Right atrium auricular region (tissue), 2 donors: ENCODE measurements at regions not wholly inside any gene's neighbourhood (a gene's known extent, or its start where the extent isn't known, plus 50 kb on each side); places are given as distances from the start of the nearest gene placed in this dataset.

Source experiments
- DNase-seq: peaks from one replicate; pipeline ENCODE4 v3.0.0-alpha.2; 2019; ENCODE audit warnings: low spot score
- H3K27ac ChIP-seq, 2 donors: fragments of 200-600 bp; sonication (generic); 1 replicate in 1 of 2; 2 replicates in 1 of 2; pipeline ENCODE4 v1.5.1; 2016 to 2019
- H3K27me3 ChIP-seq, 2 donors: fragments of 200-600 bp; sonication (generic); one replicate each; pipeline versions ENCODE4 v1.5.1 to v1.6.0; 2017 to 2019
- H3K36me3 ChIP-seq: fragments of 200-600 bp; sonication (generic); one replicate; pipeline ENCODE4 v1.5.1; 2016
- H3K4me1 ChIP-seq, 2 donors: fragments of 200-600 bp; sonication (generic); one replicate each; pipeline versions ENCODE4 v1.5.1 to v1.6.0; 2017 to 2019
- H3K4me3 ChIP-seq, 2 donors: fragments of 200-600 bp; sonication (generic); 1 replicate in 1 of 2; 2 replicates in 1 of 2; pipeline ENCODE4 v1.5.1; 2017 to 2019; ENCODE audit warnings: mild to moderate bottlenecking in 1 of 2, moderate library complexity in 1 of 2
- H3K9me3 ChIP-seq, 2 donors: fragments of 200-600 bp; sonication (generic); one replicate each; pipeline ENCODE4 v1.5.1; 2019
- TF ChIP-seq, protein P1 (sequence below), 2 donors: fragments of 200-600 bp; sonication (generic); IDR thresholded peaks; one replicate each; pipeline ENCODE4 v1.5.1; 2019; ENCODE audit warnings: antibody characterized with exemption in 2 of 2

GRCh38 chr3:87425056-87425455 is 148.7 kb upstream of the POU1F1 start:
- no peak overlapping the region for H3K27ac ChIP-seq
- TF ChIP-seq, protein P1, sequence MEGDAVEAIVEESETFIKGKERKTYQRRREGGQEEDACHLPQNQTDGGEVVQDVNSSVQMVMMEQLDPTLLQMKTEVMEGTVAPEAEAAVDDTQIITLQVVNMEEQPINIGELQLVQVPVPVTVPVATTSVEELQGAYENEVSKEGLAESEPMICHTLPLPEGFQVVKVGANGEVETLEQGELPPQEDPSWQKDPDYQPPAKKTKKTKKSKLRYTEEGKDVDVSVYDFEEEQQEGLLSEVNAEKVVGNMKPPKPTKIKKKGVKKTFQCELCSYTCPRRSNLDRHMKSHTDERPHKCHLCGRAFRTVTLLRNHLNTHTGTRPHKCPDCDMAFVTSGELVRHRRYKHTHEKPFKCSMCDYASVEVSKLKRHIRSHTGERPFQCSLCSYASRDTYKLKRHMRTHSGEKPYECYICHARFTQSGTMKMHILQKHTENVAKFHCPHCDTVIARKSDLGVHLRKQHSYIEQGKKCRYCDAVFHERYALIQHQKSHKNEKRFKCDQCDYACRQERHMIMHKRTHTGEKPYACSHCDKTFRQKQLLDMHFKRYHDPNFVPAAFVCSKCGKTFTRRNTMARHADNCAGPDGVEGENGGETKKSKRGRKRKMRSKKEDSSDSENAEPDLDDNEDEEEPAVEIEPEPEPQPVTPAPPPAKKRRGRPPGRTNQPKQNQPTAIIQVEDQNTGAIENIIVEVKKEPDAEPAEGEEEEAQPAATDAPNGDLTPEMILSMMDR (IDR thresholded peaks at IDR 0.05), result no peak
- no peaks in the 10 kb centered on the region for H3K36me3 ChIP-seq
- no peak overlapping the region for H3K4me3 ChIP-seq
- H3K27me3 ChIP-seq, result no peaks in the 10 kb centered on the region
- no peak for DNase-seq
- H3K4me1 ChIP-seq, result no peaks in the 10 kb centered on the region
- H3K9me3 ChIP-seq, result peaks cover 0 to 5% of the 10 kb centered on the region in 2 donors

- H3K36me3 ChIP-seq, result no peaks in the 10 kb centered on the region
- H3K4me3 ChIP-seq, result no peak overlapping the region
- TF ChIP-seq, protein P1 (IDR thresholded peaks at IDR 0.05), result no peak
- DNase-seq, result no peak
- no peaks in the 10 kb centered on the region for H3K4me1 ChIP-seq
- no peaks in the 10 kb centered on the region for H3K27me3 ChIP-seq
- H3K27ac ChIP-seq, result no peak overlapping the region
- H3K9me3 ChIP-seq, result peaks cover 0 to 5% of the 10 kb centered on the region in 2 donors
These were observed 147.0 kb upstream of the POU1F1 start for GRCh38 chr3:87423336-87423735.

GRCh38 chr3:87422333-87422732 is 145.9 kb upstream of the POU1F1 start:
- DNase-seq, result no peak
- Histone ChIP-seq H3K4me3 (no peak overlapping the region), H3K9me3 (no peaks in the 10 kb centered on the region), H3K27ac (no peak overlapping the region), H3K27me3 (no peaks in the 10 kb centered on the region), H3K36me3 (no peaks in the 10 kb centered on the region), H3K4me1 (no peaks in the 10 kb centered on the region)
- TF ChIP-seq, protein P1 (IDR thresholded peaks at IDR 0.05), result no peak

- TF ChIP-seq, protein P1 (IDR thresholded peaks at IDR 0.05), result no peak
- no peaks in the 10 kb centered on the region for H3K4me1 ChIP-seq
- H3K4me3 ChIP-seq, result no peak overlapping the region
- no peak overlapping the region for H3K27ac ChIP-seq
- DNase-seq, result no peak
- no peaks in the 10 kb centered on the region for H3K36me3 ChIP-seq
- H3K9me3 ChIP-seq, result no peaks in the 10 kb centered on the region
- no peaks in the 10 kb centered on the region for H3K27me3 ChIP-seq
These were observed 143.8 kb upstream of the POU1F1 start for GRCh38 chr3:87420171-87420570.

DNA sequence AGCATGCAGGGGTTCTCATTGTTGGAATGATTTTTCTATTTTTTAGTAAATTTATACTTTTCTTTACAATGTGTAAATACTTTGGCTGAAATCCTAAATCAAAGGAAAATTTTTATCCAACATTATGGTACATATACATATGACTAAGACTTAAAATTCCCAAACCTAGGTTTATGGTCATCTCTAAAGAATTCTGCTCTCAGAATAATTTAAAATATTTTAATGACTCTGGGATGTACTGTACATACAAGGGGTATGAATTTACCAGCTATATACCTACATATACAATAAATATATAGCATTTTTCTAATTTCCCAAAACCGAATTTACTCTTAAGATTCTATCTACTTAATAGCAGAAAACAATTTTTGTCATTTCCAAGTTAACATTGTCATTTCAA is 137.9 kb upstream of the POU1F1 start:
- no peaks in the 10 kb centered on the region for H3K4me1 ChIP-seq
- H3K4me3 ChIP-seq, result no peak overlapping the region
- no peak overlapping the region for H3K27ac ChIP-seq
- no peaks in the 10 kb centered on the region for H3K9me3 ChIP-seq
- no peaks in the 10 kb centered on the region for H3K27me3 ChIP-seq
- TF ChIP-seq, protein P1 (IDR thresholded peaks at IDR 0.05), result no peak
- DNase-seq, result no peak
- H3K36me3 ChIP-seq, result no peaks in the 10 kb centered on the region

DNA sequence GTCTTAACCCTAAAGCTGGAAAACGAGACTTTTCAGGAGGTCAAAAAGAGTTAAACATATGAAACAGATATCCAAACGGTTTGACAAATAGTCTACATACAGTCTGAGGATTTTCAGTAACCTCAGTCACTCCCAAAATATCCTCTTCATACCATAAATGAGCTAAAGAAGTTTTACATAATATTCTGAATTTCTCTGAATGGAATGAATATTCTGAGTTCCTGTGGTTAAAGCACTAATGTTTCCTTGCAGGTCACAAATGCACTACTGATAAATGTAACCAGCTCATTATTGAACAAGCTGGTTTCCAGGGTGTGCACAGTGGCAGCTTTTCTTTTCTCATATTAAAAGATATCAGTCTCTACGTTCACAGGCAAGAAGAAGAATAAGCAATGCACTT is 137.4 kb upstream of the POU1F1 start:
- no peaks in the 10 kb centered on the region for H3K27me3 ChIP-seq
- H3K4me3 ChIP-seq, result no peak overlapping the region
- H3K27ac ChIP-seq, result no peak overlapping the region
- no peak for DNase-seq
- TF ChIP-seq, protein P1 (IDR thresholded peaks at IDR 0.05), result no peak
- H3K9me3 ChIP-seq, result no peaks in the 10 kb centered on the region
- no peaks in the 10 kb centered on the region for H3K36me3 ChIP-seq
- no peaks in the 10 kb centered on the region for H3K4me1 ChIP-seq
